GM06990 (cell line): ENCODE measurements at regions not wholly inside any gene's neighbourhood (a gene's known extent, or its start where the extent isn't known, plus 50 kb on each side); places are given as distances from the start of the nearest gene placed in this dataset.

Experiments
- DNase-seq: peaks from one replicate; pipeline ENCODE4 v3.0.0-alpha.2; 2011; ENCODE audit not compliant: insufficient read length; ENCODE audit errors: extremely low read depth
- H3K27me3 ChIP-seq: replicated peaks from 2 replicates; pipeline ENCODE4 v1.6.0; 2011; ENCODE audit warnings: low read length; ENCODE audit not compliant: control insufficient read depth, insufficient read depth
- H3K36me3 ChIP-seq: 2 replicates; pipeline ENCODE4 v1.5.1; 2011; ENCODE audit warnings: low read length; ENCODE audit not compliant: control insufficient read depth, insufficient read depth
- H3K4me3 ChIP-seq: replicated peaks from 2 replicates; pipeline ENCODE4 v1.5.1; 2011; ENCODE audit warnings: low read depth, mild to moderate bottlenecking, control low read depth, low read length
- TF ChIP-seq, protein P1 (sequence below): IDR thresholded peaks from 2 replicates; pipeline ENCODE4 v1.5.1; 2011; ENCODE audit warnings: low read length, control low read depth, mild to moderate bottlenecking, inconsistent platforms; ENCODE audit not compliant: insufficient read depth, poor library complexity, severe bottlenecking

DNA sequence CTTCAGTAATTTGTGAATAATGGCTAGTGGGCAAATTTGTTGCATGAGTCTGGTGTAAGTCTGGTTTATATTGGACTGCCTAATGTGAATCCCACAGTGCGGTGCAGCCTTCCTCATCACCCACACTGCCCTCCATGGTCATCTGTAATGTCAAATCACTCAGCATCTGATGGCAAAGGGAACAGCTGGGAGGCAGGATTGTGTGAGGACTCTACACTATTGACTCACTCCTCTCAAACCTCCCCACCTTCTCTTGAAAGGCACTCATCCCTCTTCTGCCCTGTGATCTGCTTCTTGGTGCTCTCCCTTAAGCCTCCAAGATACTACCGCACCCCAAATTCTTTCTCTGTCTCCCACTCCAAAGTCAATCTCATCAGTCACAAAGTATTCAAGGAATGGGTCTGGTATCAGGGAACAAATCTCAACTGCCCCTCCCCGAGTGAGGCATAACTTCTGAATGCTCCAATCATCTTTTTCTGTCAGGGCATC is 146.0 kb upstream of the BEND6 start:
- Histone ChIP-seq H3K36me3 (no peaks in the 10 kb centered on the region), H3K4me3 (no peak overlapping the region), H3K27me3 (no peaks in the 10 kb centered on the region)
- TF ChIP-seq, protein P1, sequence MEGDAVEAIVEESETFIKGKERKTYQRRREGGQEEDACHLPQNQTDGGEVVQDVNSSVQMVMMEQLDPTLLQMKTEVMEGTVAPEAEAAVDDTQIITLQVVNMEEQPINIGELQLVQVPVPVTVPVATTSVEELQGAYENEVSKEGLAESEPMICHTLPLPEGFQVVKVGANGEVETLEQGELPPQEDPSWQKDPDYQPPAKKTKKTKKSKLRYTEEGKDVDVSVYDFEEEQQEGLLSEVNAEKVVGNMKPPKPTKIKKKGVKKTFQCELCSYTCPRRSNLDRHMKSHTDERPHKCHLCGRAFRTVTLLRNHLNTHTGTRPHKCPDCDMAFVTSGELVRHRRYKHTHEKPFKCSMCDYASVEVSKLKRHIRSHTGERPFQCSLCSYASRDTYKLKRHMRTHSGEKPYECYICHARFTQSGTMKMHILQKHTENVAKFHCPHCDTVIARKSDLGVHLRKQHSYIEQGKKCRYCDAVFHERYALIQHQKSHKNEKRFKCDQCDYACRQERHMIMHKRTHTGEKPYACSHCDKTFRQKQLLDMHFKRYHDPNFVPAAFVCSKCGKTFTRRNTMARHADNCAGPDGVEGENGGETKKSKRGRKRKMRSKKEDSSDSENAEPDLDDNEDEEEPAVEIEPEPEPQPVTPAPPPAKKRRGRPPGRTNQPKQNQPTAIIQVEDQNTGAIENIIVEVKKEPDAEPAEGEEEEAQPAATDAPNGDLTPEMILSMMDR = no peak
- no peak for DNase-seq

DNA sequence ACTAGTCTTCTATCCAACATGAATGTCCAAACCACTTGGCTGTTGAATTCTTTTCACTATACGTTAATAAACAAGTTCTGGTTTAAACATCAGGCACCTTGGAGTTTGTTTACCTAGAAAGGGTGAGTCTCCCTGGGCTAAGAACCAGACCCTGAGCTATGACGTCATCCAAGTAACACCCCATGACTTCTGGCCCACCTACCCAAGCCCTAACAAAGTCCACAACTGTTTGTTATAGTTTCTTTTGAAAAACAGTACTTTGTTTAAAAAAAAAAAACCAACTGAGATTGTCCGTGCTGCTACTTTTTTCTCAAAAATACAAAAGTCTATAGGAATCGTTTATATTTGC is 146.9 kb upstream of the BEND6 start:
- TF ChIP-seq, protein P1 = no peak
- no peak for DNase-seq
- no peak overlapping the region for H3K4me3 ChIP-seq
- no peaks in the 10 kb centered on the region for H3K36me3 ChIP-seq
- H3K27me3 ChIP-seq = no peaks in the 10 kb centered on the region

DNA sequence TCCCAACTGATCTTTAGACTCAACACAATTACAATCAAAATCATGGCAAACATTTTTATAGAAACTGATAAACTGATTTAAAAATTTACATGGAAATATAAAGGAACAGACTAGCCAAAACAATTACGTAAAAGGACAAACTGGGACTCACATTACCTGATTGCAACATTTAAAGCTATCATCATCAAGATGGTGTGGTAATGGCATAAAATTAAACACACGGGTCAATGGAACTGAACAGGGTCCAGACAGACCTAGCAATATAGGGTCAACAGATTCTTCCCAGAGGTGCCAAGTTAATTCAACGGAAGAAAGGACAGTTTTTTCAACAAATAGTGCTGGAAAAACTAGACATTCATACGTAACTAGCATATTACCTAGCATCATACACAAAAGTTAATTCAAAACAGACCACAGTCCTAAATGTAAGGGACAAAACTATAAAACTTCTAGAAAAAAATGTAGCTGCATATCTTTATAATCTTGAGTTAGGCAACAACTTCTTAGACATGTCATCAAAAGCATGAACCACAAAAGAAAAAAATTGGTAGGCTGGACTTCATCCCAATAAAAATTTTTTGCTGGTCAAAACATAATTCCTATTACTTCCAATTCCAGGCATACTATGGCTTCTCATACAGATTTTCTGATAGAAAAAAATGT is 147.4 kb upstream of the BEND6 start:
- DNase-seq = no peak
- Histone ChIP-seq H3K36me3 (no peaks in the 10 kb centered on the region), H3K4me3 (no peak overlapping the region), H3K27me3 (no peaks in the 10 kb centered on the region)
- TF ChIP-seq, protein P1 = no peak

DNA sequence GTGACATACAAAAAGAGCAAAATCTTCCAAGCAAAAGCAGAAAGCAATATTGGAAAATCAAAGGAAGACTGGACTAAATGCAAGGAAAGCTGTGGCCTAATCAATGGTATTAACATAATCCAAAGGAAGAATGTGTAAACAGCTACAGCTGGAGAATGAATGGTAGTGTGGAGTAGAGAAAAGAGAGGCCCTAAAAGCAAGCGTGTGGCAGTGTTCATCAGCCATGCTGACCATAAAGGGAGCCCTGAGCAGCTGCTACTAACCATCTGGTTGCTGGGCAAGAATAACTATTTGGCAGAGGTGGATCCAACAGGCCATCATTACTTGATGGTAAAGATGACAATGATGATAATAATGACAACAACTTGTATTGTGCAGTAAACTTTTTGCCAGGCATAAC is 148.5 kb upstream of the BEND6 start:
- DNase-seq = no peak
- H3K36me3 ChIP-seq = no peaks in the 10 kb centered on the region

DNA sequence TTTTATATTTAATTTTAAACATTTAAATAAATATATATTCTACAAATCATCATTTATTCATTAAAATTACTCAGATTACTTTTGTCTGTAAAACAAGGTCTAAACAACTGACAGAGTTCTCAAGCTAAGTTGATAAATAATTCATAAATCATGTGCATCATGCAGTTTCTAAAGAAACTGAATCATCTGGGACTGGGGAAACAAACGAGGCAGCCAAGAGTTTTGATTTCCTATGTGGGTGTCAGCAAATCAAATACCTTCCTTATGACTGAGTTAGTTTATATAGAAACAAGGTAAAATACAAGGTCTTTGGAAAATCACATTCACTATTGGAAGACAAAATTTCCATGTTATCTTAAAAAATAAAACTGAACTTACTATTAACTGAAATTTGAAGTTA is 149.9 kb upstream of the BEND6 start:
- Histone ChIP-seq H3K36me3 (no peaks in the 10 kb centered on the region), H3K4me3 (no peak overlapping the region), H3K27me3 (no peaks in the 10 kb centered on the region)
- no peak for DNase-seq
- TF ChIP-seq, protein P1 = no peak

More for the DNA sequence above, 148.5 kb upstream of the BEND6 start:
- TF ChIP-seq, protein P1 = no peak
- no peaks in the 10 kb centered on the region for H3K27me3 ChIP-seq
- no peak overlapping the region for H3K4me3 ChIP-seq

DNA sequence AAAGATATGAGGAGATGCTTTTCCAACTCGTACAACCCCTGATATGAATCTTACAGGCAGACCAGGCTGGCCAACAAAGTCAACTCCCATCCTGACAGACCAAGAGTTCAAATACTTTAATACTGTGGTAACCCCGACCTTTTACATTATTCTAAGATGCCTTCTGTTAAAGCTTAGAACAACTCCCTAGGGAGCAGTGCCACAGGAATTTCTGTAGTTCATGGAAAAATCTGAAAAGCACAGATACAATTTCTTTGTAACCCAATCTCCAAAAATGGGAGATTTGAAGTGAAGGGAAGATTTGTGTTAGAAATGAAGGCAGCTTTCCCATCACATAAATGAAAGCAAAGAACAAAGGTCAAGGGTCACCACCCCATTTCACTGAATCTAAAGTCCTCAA is 151.3 kb upstream of the BEND6 start:
- DNase-seq = no peak
- H3K36me3 ChIP-seq = no peaks in the 10 kb centered on the region
- TF ChIP-seq, protein P1 = no peak
- H3K4me3 ChIP-seq = no peak overlapping the region
- no peaks in the 10 kb centered on the region for H3K27me3 ChIP-seq
